Peyer's patch (tissue), 4 donors: ENCODE measurements at regions not wholly inside any gene's neighbourhood (a gene's known extent, or its start where the extent isn't known, plus 50 kb on each side); places are given as distances from the start of the nearest gene placed in this dataset.

Experiments
- POLR2A ChIP-seq, 2 donors: fragments of 450-650 bp; IDR thresholded peaks; one replicate each; pipeline ENCODE4 v1.5.1; 2017; ENCODE audit warnings: antibody characterized with exemption in 2 of 2, mild to moderate bottlenecking in 2 of 2, moderate library complexity in 2 of 2
- TF ChIP-seq, protein P1 (sequence below), 6 experiments: fragments of 450-650 bp in 4 of 6; fragments of 200-600 bp in 2 of 6; sonication (generic) in 1 of 6; IDR thresholded peaks; one replicate each; pipeline ENCODE4 v1.5.1; 2017 to 2019; ENCODE audit warnings: antibody characterized with exemption in 6 of 6, mild to moderate bottlenecking in 3 of 6, moderate library complexity in 1 of 6

DNA sequence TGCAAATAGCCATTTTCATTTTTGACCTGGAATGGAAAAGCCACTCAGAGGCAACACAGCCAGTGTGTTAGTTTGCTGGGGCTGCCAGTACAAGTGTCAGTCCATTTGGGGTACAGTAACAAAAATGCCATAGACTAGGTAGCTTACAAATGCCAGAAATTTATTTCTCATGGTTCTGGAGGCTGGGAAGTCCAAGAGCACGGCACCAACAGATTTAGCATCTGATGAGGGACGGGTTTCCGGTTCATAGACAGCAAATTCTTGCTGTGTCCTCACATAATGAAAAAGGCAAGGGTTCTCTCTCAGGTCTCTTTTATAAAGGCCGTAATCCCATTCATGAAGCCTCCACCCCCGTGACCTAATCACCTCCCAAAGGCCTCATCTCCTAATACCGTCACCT is 418.2 kb downstream of the TYW1 start:
- no peak for TF ChIP-seq POLR2A (IDR thresholded peaks at IDR 0.05)
- TF ChIP-seq, protein P1, sequence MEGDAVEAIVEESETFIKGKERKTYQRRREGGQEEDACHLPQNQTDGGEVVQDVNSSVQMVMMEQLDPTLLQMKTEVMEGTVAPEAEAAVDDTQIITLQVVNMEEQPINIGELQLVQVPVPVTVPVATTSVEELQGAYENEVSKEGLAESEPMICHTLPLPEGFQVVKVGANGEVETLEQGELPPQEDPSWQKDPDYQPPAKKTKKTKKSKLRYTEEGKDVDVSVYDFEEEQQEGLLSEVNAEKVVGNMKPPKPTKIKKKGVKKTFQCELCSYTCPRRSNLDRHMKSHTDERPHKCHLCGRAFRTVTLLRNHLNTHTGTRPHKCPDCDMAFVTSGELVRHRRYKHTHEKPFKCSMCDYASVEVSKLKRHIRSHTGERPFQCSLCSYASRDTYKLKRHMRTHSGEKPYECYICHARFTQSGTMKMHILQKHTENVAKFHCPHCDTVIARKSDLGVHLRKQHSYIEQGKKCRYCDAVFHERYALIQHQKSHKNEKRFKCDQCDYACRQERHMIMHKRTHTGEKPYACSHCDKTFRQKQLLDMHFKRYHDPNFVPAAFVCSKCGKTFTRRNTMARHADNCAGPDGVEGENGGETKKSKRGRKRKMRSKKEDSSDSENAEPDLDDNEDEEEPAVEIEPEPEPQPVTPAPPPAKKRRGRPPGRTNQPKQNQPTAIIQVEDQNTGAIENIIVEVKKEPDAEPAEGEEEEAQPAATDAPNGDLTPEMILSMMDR (IDR thresholded peaks at IDR 0.05) = no peak
